Stimulated activated CD8-positive, alpha-beta memory T cell treated with anti-CD3 and anti-CD28 coated beads, Interleukin-2, amount 100 ng/mL, for 48 hours (primary cell): ENCODE measurements at regions not wholly inside any gene's neighbourhood (a gene's known extent, or its start where the extent isn't known, plus 50 kb on each side); places are given as distances from the start of the nearest gene placed in this dataset.
"Not testable (repeated sequence)": the region's sequence is repeated elsewhere in the genome, so short reads cannot be mapped to it uniquely, and the experiment has no call there.

Experiments used
- DNase-seq, 2 donors: peaks; one replicate each; pipeline ENCODE4 v3.0.0-alpha.2; 2020; ENCODE audit warnings: low read depth in 2 of 2

DNA sequence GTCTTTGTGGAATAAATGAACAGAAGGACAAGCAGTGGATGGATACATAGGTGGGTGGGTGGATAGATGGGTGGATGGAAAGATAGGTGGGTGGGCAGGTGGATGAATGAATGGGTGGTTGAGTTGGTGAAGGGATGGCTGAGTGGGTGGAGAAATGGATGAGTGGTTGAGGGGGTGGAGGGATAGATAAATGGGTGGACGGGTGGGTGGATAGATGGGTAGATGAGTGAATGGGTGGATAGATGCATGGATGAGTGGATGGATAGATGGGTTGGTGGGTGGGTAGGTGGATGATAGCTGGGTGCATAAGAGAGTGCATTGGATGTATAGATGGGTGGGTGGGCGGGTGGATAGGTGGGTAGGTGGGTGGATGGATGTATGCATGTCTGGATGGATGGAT is 63.5 kb downstream of the UNC93B1 start:
- DNase-seq: not testable (repeated sequence)

DNA sequence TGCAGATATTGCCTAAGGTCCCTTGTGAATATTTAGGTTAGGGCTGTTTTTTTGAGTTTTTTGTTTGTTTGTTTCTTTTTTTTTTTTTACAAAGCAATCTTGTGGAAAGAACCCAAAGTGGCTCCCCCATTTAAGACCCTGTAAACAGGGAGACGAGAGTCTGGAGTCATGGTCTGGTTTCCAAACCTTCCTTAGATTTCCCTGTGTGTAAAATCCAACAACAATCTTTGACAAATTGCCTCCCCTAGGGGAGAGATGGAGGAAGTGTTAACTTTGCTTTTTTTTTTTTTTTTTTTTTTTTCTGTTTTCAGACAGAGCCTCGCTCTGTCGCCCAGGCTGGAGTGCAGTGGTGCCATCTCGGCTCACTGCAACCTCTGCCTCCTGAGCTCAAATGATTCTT is 64.9 kb downstream of the UNC93B1 start:
- DNase-seq: not testable (repeated sequence)

DNA sequence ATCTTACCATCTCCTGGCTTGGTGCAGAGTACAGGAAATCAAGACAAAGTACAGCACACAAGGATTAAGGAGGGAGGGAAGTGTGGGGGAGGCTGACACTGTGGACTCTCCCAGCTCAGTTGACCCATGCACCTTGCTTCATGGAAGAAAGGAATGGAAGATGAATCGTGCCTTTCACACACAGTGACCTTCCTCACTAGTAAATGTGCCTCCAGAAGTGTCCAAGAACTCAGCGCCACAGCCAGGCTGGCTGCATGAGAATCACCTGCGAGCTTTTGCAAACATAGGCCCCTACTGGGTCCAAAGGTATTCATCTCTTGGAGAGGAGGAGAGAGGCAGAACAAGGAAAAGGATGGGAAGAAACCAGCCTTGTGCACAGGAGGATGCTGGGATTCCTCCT is 65.5 kb downstream of the UNC93B1 start:
- DNase-seq: not testable (repeated sequence)

DNA sequence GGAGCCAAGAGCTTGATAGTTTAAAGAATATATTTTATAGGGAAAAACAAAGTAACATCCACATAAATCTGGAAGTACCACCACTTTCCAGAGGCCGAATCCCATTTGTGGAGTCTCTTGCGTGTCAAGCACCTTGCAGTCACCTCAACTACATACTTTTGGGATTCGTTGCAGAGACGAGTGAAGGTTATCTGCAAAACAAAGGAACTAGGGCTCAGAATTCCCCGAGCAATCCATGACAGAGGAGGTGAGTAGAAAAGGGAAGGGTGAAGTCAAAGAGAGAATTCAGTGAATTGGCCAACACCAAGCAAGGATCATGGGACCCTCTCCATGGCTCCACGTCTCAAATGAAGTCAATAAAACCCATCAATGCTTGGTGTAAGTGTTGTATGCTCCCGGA is 80.3 kb downstream of the UNC93B1 start:
- not testable (repeated sequence) for DNase-seq

DNA sequence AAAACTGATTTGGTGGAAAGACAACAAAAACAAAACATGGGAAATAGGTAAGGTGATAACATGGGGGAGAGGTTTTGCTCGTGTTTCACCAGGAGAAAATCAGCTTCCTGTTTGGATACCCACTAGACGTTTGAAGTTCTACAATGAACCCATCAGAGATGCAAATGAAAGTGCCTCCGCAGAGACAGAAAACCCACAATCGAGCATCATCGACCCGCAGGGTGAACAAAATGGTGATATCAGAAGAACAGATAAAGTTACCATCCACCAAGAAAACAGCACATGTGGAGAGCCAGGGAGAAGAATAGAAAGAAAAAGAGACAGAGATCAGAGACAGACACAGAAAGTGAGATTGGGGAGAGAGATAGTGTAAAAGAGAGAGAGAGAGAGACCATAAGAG is 83.4 kb downstream of the UNC93B1 start:
- DNase-seq: peak in 1 of 2 donors; percentile 32

DNA sequence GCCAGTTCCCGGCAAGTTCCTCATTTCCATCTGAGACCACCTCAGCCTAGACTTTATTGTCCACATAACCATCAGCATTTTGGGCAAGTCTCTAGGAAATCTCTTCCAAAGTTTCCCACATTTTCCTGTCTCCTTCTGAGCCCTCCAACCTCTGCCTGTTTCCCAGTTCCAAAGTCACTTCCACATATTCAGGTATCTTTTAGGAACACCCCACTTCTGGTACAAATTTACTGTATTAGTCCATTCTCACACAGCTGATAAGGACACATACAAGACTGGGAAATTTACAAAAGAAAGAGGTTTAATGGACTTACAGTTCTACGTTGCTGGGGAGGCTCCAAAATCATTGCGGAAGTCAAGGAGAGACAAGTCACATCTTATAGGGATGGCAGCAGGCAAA is 91.7 kb downstream of the UNC93B1 start:
- DNase-seq: not testable (repeated sequence)

DNA sequence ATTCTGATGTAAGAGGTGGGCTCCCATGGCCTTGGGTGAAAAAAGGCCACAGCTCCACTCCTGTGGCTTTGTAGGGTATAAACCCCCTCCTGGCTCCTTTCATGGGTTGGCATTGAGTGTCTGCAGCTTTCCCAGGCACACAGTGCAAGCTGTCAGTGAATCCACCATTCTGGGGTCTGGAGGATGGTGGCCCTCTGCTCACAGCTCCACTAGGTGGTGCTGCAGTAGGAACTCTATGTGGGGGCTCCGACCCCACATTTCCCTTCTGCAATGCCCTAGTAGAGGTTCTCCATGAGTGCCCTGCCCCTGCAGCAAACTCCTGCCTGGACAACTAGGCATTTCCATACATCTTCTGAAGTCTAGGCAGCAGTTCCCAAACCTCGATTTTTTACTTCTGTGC is 92.7 kb downstream of the UNC93B1 start:
- not testable (repeated sequence) for DNase-seq

DNA sequence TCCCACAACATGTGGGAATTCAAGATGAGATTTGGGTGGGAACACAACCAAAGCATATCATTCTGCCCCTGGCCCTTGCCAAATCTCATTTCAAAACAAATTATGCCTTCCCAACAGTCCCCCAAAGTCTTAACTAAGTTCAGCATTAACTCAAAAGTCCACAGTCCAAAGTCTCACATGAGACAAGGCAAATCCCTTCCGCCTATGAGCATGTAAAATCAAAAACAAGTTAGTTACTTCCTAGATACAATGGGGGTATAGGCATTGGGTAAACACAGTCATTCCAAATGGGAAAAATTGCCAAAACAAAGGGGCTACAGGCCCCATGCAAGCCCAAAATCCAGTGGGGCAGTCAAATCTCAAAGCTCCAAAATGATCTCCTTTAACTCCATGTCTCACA is 93.1 kb downstream of the UNC93B1 start:
- DNase-seq: not testable (repeated sequence)

DNA sequence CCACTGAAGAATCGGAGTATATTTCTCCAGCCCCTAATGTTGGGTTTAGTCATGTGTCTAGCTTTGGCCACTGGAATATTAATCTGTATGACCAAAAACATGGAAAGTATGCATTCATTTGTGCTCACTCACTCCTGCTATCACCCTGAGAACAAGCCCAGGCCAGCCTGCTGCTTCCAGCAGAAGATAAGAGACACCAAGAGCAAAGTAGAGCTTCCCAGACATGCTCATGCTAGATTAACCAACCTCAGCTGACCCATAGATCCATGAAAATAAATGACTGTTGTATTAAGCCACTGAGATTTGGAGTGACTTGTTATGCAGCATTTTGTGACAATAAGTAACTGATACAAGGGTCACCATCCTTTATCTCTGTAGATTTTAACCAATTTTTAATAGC is 96.9 kb downstream of the UNC93B1 start:
- not testable (repeated sequence) for DNase-seq

DNA sequence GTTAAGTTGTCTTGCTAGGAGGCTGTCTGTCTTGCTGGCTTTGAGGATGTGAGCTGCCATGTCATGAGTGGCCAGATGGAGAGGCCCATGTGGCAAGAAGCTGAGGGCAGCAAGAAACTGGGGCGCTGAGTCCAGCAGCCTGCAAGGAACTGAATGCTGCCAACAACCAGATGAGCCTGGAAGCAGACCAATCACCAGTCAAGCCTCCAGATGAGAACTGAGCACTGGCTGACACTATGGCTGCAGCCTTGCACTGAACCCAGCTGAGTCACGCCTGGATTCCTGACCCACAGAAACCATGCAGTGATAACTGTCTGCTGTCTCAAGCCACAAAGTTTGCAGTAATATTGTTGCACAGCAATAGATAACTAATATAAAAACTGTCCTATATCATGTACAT is 104.4 kb downstream of the UNC93B1 start:
- DNase-seq: not testable (repeated sequence)

DNA sequence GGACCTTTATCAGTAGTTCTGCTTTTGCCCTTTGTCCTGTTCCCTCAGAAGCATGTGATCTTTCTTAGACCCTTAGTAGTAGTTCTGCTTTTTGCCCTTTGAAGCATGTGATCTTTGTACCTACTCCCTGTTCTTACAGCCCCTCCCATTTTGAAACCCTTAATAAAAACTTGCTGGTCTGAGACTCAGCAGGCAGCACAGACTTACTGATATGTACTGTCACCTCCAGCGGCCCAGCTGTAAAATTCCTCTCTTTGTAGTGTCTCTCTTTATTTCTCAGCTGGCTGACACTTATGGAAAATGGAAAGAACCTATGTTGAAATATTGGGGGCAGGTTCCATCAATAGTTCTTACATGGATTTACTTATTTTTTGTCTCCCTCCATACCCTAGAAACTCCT is 110.4 kb downstream of the UNC93B1 start:
- not testable (repeated sequence) for DNase-seq

DNA sequence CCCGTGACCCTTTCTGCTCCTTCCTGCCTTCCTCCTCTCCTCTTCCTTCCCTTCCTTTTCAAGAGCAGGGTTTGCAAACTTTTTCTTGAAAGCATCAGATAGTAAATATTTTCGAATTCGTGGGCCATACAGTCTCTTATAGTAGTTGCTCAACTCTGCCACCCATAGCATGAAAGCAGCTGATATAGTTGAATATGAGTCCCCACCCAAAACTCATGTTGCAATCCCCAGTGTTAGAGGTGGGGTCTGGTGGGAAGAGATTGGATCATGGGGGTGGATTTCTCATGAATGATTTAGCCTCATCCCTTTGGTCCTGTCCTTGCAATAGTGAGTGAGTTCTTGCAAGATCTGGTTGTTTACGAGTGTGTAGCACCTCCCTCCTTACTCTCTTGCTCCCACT is 114.3 kb downstream of the UNC93B1 start:
- DNase-seq: not testable (repeated sequence)

DNA sequence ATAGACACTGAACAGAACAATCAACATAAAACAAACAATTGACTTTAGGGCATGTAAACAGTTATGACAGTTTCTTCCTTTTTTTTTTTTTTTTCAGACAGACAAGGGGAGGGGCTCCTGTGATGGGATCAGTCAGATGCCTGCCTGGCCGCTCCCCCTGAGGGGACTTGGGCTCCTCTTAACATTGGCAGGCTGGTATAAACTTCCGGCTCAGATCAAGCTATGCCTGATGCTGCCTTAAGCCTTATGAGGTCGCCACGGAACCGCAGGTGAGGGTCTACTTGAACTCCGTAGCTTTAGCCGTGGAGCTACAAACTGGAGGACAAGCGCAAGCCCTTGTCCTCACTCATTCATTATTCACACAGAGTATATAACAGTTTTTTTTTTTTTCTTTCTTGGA is 115.8 kb downstream of the UNC93B1 start:
- DNase-seq: not testable (repeated sequence)

DNA sequence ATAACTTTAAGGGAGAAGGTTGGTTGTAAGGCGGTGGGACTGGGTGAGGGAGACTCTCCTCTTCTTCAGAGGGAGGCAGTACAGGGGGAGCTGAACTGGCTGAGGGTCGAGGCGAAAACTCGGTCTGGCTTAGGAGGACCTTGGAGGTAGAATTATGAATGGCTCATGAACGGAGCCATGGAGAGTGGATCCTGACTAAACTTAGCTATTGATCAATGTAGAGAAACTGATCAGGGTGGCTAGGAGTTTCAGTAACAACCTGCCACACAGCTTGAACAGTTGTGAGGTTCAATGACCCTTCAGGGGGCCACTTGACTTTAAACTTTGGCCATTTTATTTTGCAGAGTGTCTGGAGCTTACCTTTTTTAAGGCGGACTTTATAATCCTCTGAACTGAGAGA is 117.2 kb downstream of the UNC93B1 start:
- not testable (repeated sequence) for DNase-seq

DNA sequence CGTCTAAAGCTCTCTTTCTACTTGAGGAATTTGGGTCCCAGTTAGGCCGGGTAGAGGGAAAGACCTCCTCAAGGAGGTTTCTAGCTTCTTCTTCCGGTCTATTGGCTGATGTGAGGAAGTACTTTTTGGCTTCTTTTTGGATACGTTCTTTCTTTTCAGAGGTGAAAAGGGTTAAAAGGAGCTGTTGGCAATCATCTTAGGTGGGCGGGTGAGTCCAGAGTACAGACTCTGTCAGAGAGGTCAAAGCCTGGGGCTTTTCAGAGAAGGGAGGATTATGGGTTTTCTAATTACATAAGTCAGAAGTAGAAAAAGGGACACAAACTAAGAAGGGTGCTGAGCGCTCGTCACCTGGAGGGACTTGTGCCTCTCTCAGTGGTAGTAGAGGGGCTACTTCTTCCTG is 117.7 kb downstream of the UNC93B1 start:
- DNase-seq: not testable (repeated sequence)

DNA sequence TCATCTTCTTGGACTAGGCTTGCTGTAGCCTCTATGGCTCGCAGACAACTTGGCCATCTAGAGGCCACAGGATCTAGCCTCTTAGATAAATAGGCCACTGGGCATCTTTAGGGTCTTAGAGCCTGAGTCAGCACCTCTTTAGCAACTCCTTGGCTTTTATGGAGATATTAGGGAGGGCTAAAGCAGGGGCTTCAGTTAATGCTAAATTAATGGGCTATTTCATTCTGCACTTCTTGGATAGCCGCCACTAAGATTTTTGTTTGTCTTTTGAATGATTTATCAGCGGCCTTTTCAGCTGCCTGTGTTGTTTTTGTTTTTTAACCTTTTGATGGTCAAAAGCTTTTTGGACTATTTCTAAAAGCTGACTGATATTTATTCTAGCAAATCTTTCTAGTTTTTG is 118.3 kb downstream of the UNC93B1 start:
- not testable (repeated sequence) for DNase-seq

DNA sequence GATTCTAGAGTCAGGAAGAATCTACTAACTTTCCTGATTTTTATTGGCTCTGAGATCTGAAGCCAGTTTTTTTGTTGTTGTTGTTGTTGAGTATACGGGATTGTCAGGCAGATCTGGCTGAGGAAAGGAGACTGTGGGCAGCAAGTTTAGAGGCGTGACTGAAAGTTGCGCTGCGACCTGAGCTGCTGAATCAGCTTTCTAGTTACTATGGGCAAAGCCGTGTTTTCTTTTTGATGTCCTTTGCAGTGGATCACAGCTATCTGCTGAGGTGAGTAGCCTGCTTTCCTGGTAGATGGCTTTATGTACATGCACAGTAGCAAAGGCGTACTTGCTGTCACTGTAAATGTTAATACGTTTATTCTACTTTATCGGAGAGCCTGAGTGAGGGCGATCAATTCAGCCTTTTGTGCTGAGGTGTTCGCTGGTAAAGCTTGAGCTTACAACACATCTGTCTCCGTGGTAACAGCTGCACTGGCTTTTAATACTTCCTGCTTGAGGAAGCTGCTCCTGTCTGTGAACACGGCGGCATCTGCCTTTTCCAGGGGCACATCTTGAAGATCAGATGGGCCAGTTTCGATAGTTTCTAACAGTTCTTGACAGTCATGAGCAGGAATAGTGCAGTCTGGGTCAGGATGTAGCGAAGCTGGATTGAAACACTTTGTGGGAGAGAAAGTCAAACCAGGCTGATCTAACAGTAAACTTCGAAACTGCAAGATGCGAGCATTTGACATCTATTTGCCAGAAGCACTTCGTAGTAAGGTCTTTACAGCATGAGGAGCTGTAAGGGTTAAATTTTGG is 118.9 kb downstream of the UNC93B1 start:
- DNase-seq: peak in 1 of 2 donors; percentile 8

DNA sequence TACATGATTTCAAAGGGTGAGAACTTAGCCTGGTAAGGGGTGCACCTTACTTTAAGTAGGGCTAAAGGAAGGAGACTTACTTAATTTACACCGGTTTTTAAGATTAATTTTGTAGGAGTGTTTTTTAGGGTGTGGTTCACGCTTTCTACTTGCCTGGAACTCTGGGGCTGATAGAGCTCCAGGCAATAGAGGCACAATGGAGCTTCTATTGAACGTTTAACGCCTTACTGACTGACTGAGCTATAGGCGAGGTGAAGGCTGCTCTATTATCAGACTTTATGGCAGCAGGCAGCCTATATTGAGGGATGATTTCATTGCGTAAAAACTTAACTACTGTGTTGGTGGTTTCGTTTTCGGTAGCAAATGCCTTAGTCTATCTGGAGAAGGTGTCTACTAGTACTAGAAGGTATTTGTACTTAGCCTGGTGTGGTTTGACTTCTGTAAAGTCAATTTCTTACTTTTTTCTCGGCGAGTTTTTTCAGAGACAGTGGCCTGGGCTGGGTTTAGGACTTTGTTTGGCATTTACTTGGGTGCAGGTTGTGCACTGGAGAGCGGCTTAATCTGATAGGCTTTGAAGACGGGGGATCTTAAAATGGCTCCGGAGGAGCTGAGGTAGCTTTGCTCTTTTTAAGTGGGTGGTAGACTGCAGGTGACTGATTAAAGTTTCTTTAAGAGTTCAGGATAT is 119.7 kb downstream of the UNC93B1 start:
- not testable (repeated sequence) for DNase-seq

DNA sequence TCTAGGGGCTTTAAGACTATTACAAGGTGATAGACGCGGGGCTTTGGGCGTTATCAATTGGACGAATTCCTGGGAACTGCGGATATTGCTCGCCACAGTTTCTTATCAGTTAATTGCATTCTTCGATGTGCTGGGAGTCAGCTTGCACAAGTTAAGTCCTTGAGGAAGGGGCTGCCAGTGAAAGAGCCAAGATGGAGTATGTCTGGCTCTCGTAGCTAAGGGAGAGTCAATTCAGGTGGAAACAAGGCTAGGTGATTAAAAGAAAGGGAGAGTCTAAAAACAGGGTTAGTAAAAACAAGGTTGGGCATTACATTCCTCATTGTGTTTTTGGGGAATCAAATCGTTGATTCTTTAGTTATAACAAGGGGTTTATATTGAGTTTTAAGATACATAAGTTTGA is 121.6 kb downstream of the UNC93B1 start:
- not testable (repeated sequence) for DNase-seq

DNA sequence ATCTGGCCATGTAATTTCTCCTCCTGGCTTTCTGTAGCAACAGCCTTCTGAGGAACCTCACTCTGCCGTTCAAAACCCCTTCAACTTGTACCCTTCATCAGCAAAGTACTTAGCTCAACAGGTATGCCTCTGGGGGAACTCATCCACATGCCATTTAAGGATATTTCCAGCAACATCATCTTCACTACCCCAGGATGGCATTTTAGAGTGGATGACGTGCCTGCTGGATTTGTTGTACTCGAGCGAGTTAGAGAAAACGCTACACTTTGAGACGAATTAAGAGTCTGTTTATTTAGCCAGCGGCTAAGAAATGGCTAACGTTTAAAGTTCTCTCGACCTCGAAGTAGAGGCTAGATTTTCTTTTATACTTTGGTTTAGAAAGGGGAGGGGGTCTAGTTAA is 122.1 kb downstream of the UNC93B1 start:
- DNase-seq: not testable (repeated sequence)

DNA sequence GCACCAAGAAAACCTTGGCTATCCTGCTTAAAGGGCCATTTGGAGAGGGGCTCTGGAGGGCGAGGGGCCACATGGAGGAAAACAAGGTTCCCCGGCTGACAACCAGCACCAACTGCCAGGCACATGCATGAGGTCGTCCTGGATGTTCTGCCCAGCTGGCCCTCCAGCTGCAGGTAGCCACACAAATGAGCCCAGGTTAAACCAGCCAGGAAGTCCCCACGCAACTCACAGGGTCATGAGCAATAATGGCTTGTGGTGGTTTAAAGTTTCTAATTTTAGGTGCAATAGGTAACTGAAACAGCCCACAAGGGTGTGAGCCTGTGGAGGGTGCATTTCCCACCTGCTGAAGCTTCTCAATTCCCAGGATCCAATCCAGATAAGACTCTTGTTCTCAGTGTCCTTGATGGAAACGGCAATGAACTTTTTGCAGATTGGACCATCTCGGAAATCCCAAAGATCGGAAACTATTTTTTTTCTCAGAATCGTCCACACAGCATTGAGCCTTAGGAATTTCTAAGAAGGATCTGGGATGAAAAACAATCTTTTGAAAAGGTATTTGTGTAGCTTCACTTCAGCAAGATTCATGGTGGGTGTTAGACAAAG is 123.2 kb downstream of the UNC93B1 start:
- DNase-seq: not testable (repeated sequence)

DNA sequence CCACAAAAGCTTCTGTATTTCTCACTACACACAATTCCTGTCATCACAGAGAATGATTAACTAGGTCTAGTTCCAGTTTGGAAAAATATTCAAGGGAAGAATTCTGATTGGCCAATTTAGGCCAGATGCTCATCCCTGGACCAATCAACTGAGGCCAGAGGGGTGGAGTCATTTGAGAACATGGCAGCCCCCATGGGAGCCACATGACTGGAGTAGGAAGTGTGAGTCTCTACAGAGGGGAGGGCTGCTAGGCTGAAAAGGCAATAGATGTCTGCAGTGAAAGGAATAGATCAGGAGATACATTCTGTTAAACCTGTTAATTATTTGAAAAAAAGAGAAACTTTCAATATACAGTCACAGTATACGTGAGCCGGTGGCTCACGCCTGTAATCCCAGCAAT is 125.2 kb downstream of the UNC93B1 start:
- DNase-seq: not testable (repeated sequence)

DNA sequence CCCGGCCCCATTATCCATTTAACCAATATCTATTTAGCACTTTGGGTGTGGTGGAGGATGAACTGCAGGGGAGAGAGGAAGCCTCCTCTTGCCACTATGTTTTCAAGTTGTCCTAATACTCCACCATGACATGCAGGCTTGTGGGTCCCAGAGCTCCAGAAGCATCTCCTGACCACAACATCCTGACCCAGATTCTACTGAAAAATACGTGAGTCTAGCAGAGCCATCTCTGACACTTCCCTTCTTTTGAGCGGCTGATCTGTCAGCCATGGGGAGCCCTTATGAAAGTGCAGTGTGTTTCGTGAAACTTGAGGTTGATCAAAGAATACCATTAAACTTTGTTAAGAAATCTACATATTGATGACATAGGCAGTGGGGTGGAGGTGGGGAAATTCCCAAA is 126.6 kb downstream of the UNC93B1 start:
- DNase-seq: not testable (repeated sequence)
